Mesodermal cell (in vitro differentiated cells): ENCODE measurements at regions not wholly inside any gene's neighbourhood (a gene's known extent, or its start where the extent isn't known, plus 50 kb on each side); places are given as distances from the start of the nearest gene placed in this dataset.

Experiments used
- H3K27ac ChIP-seq: 2 replicates; pipeline ENCODE4 v1.7.0; 2013; ENCODE audit warnings: mild to moderate bottlenecking, low read depth, low read length, moderate library complexity; ENCODE audit not compliant: severe bottlenecking
- H3K36me3 ChIP-seq: 2 replicates; pipeline ENCODE4 v1.7.1; 2013; ENCODE audit warnings: mild to moderate bottlenecking, low read length, moderate library complexity; ENCODE audit not compliant: control insufficient read depth, insufficient read depth
- H3K4me1 ChIP-seq: one replicate; pipeline ENCODE4 v1.7.1; 2013; ENCODE audit warnings: mild to moderate bottlenecking, low read length; ENCODE audit not compliant: insufficient read depth, control insufficient read depth, poor library complexity, severe bottlenecking
- H3K4me3 ChIP-seq: 2 replicates; pipeline ENCODE4 v1.7.0; 2013; ENCODE audit warnings: low read length, control low read depth, mild to moderate bottlenecking; ENCODE audit not compliant: insufficient read depth, poor library complexity, severe bottlenecking; ENCODE audit errors: extremely low read depth
- H3K9me3 ChIP-seq: 2 replicates; pipeline ENCODE4 v1.7.1; 2013; ENCODE audit warnings: mild to moderate bottlenecking, low read length, moderate library complexity; ENCODE audit not compliant: control insufficient read depth
- WGBS, 2 experiments: methylation state at CpG; one replicate each; pipeline ENCODE4 v1.1.5; 2013; ENCODE audit warnings: missing lambda C conversion rate in 2 of 2; ENCODE audit not compliant: insufficient coverage in 2 of 2; 5-methylcytosine and 5-hydroxymethylcytosine counted together

GRCh38 chr12:107891967-107892366 lies 117.5 kb downstream of the ASCL4 start:
- Histone ChIP-seq H3K4me3 (no peak overlapping the region), H3K36me3 (no peaks in the 10 kb centered on the region), H3K27ac (no peak overlapping the region), H3K4me1 (no peaks in the 10 kb centered on the region), H3K9me3 (no peaks in the 10 kb centered on the region)
- WGBS, 2 experiments: 60 to 70% methylated on average over 3 of the region's 3 CpGs

- Histone ChIP-seq H3K4me1 (no peaks in the 10 kb centered on the region), H3K36me3 (no peaks in the 10 kb centered on the region), H3K9me3 (no peaks in the 10 kb centered on the region), H3K4me3 (no peak overlapping the region), H3K27ac (no peak overlapping the region)
- WGBS, 2 experiments: 75 to 81% methylated on average over 3 of the region's 3 CpGs
Observed at GRCh38 chr12:107894589-107894988, 120.1 kb downstream of the ASCL4 start.

- Histone ChIP-seq H3K36me3 (no peaks in the 10 kb centered on the region), H3K4me3 (no peak overlapping the region), H3K9me3 (no peaks in the 10 kb centered on the region), H3K4me1 (no peaks in the 10 kb centered on the region), H3K27ac (no peak overlapping the region)
Observed at GRCh38 chr12:107895966-107896365, 121.5 kb downstream of the ASCL4 start.

GRCh38 chr12:107900588-107900987 lies 126.1 kb downstream of the ASCL4 start:
- no peaks in the 10 kb centered on the region for H3K36me3 ChIP-seq
- no peaks in the 10 kb centered on the region for H3K4me1 ChIP-seq
- H3K27ac ChIP-seq: no peak overlapping the region
- no peaks in the 10 kb centered on the region for H3K9me3 ChIP-seq
- no peak overlapping the region for H3K4me3 ChIP-seq
- no CpG with 5 or more reads among the region's 2 CpGs for WGBS, 2 experiments

GRCh38 chr12:107903341-107904061 lies 129.0 kb downstream of the ASCL4 start:
- WGBS, 2 experiments: 8 to 12% methylated on average over 15 to 30 of the region's 46 CpGs
- H3K4me3 ChIP-seq: peak overlapping the region; percentile 28
- H3K27ac ChIP-seq: no peak overlapping the region

GRCh38 chr12:107906707-107907106 lies 132.2 kb downstream of the ASCL4 start:
- Histone ChIP-seq H3K9me3 (no peaks in the 10 kb centered on the region), H3K27ac (no peak overlapping the region), H3K4me1 (no peaks in the 10 kb centered on the region), H3K36me3 (no peaks in the 10 kb centered on the region), H3K4me3 (no peak overlapping the region)
- 60% methylated on average over 1 of the region's 4 CpGs; no CpG with 5 or more reads in 1 of the 2 experiments for WGBS, 2 experiments

More at GRCh38 chr12:107903341-107904061, 129.0 kb downstream of the ASCL4 start:
- H3K9me3 ChIP-seq: no peaks in the 10 kb centered on the region
- H3K4me1 ChIP-seq: no peaks in the 10 kb centered on the region
- H3K36me3 ChIP-seq: no peaks in the 10 kb centered on the region

- peak overlapping the region; percentile 20 for H3K4me3 ChIP-seq
- no peaks in the 10 kb centered on the region for H3K36me3 ChIP-seq
Observed at GRCh38 chr12:107912421-107913004, 138.0 kb downstream of the ASCL4 start.

GRCh38 chr12:107914460-107914977 lies 140.0 kb downstream of the ASCL4 start:
- no peaks in the 10 kb centered on the region for H3K4me1 ChIP-seq
- H3K27ac ChIP-seq: no peak overlapping the region
- no peaks in the 10 kb centered on the region for H3K9me3 ChIP-seq
- H3K36me3 ChIP-seq: no peaks in the 10 kb centered on the region
- WGBS, 2 experiments: 65 to 67% methylated on average over 5 to 10 of the region's 10 CpGs
- H3K4me3 ChIP-seq: no peak overlapping the region

More at GRCh38 chr12:107912421-107913004, 138.0 kb downstream of the ASCL4 start:
- no peaks in the 10 kb centered on the region for H3K4me1 ChIP-seq
- H3K27ac ChIP-seq: no peak overlapping the region
- WGBS, 2 experiments: 5 to 6% methylated on average over 13 to 19 of the region's 22 CpGs
- no peaks in the 10 kb centered on the region for H3K9me3 ChIP-seq

GRCh38 chr12:107917912-107918800 lies 143.7 kb downstream of the ASCL4 start:
- Histone ChIP-seq H3K9me3 (no peaks in the 10 kb centered on the region), H3K36me3 (no peaks in the 10 kb centered on the region), H3K27ac (no peak overlapping the region), H3K4me1 (no peaks in the 10 kb centered on the region), H3K4me3 (no peak overlapping the region)
- 17 to 21% methylated on average over 5 to 8 of the region's 8 CpGs for WGBS, 2 experiments

- Histone ChIP-seq H3K36me3 (no peaks in the 10 kb centered on the region), H3K9me3 (no peaks in the 10 kb centered on the region), H3K27ac (no peak overlapping the region), H3K4me3 (no peak overlapping the region), H3K4me1 (no peaks in the 10 kb centered on the region)
- WGBS, 2 experiments: 35 to 60% methylated on average over 2 of the region's 4 CpGs
Observed at GRCh38 chr12:107921062-107921461, 146.6 kb downstream of the ASCL4 start.
